GM04503 (cell line): ENCODE measurements at regions not wholly inside any gene's neighbourhood (a gene's known extent, or its start where the extent isn't known, plus 50 kb on each side); places are given as distances from the start of the nearest gene placed in this dataset.
"Not testable (repeated sequence)": the region's sequence is repeated elsewhere in the genome, so short reads cannot be mapped to it uniquely, and the experiment has no call there.

Experiments used
- DNase-seq: peaks from one replicate; pipeline ENCODE4 v3.0.0-alpha.2; 2012; ENCODE audit warnings: low read depth

GRCh38 chr18:22701795-22702194 lies 231.3 kb upstream of the RBBP8 start:
- no peak for DNase-seq

DNA sequence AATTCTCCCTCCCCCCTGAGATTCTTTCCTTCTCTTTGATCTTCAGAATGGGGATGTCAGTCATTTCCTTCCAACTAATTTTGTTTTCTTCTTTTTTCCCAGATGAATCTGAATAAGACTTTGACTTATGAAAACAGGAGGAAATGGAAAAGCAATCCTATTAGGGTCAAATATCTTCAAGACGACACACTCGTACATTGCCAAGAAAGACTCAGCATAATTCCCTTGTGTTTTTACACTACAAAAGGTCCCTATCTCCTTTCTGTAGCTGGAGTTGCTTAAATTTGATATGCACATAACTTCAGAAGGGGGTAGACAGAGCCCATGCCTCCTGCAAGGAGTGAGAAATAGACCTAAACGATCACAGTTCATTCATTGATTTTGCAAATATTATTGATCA lies 230.3 kb upstream of the RBBP8 start:
- DNase-seq, result no peak

GRCh38 chr18:22703883-22704585 lies 229.1 kb upstream of the RBBP8 start:
- DNase-seq, result no peak

DNA sequence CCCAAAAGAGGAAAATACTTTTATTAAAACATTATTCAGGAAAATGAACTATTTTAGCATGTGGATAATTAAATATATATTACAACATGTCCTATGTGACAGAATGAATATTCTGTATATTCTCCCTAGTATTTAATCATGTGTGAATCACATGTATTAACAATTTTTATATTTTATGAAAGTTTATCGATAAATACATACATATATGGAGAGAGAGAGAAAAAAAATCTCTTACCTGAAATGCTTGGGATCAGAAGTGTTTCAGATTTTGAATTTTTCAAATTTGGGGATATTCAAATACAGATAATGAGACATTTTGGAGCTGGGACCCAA lies 228.6 kb upstream of the RBBP8 start:
- DNase-seq, result no peak

DNA sequence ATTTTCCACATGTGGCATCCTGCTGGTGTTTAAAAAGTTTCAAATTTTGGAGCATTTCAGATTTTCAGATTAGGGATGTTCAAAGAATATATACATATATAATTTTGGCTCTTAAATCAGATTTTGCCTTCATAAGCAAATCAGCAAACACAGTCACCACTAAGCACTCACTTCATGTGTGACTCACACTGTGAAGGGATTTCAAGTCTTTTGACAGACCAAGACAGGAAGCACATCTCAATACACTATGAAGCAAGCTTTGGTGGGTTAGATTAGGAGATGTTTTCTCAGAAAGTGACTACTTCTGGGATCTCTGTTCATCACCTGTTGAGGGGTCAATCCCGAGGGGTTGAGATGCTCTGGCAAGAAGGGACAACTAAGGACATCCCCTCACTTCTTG lies 227.8 kb upstream of the RBBP8 start:
- DNase-seq, result no peak

GRCh38 chr18:22706025-22706424 lies 227.1 kb upstream of the RBBP8 start:
- DNase-seq, result not testable (repeated sequence)

DNA sequence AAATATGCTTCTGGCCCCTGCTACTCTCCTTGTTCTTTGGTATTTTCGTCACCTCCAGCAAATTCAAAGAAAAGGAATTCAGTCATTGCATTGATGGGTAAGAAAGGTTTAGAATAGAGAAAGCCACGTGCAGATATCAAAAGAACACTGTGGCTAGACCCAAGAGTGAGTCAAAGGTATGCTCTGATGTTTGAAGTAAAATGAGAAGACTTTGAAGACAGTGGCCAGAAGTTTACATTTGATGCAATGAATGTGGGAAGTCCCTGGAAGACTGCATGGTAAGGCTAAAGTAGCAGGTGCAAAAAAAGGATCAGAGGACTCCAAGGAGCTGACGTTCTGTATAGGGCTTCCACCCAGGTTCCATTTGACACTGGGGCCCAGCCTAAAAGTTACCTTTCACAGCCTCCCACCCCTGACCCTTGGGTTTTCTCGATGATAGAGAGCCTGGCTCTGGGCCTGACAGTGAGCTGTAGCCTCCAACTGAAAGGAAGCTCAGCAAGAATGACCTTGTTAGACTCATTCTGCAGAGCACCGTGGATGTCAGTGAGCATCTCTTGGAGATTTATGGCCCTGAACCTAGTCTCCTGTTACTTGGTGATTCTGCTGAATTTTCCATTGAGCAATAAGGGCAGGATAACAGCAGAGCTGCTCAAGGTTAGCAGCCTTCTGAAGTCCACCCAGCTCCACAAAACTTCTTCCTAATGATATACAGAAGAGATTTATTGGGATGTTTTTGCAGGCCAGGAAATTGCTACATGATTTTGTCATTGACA lies 223.7 kb upstream of the RBBP8 start:
- no peak for DNase-seq

DNA sequence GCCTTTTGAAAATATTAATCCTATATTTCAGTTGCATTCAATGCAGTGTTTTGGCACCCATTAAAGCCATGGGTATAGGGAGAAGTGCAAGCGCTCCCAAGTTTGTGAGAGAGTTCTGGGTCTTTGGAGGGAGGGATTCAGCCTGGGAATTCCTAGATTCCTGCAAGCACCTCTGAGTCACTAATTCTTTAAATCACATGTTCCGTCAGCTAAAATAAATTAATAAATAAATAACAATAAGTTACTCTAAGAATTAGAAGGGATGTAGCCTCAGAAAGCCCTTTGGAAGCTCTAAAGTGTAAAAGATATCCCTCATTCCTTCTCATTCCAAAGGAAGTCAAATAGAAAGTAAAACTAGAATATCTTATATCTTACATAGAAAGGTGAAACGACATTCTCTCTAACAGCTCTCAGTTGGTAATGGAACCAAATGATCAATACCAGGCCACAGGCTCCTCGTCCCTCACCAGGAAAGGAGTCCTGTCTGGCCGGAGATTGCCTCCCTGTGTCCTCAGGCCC lies 222.4 kb upstream of the RBBP8 start:
- DNase-seq, result no peak

DNA sequence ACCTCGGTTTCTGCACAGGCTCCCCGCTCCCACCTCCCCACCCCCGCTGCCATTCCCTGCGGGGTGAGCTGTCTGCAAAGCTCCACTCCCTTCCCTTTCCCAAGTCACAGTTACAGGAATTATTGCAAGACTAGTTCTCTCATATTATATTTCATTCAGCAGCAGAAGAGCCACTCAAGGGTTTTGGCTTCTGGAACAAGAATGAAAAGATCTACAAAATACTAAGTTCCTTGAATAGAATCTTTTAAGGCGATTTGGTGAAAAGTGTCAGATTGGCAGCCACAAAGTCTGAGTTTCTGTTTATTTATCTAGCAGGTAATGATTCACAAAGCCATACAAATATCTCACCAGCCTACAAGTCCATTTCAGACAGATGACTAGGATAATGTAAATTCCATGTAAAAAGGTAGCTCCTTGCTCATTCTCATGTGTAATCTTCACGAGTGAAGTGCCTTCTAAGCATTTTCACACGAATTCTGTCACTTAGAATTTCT lies 221.9 kb upstream of the RBBP8 start:
- no peak for DNase-seq

GRCh38 chr18:22713511-22713910 lies 219.6 kb upstream of the RBBP8 start:
- DNase-seq, result no peak

- DNase-seq, result not testable (repeated sequence)
Measured at GRCh38 chr18:22717536-22717935, 215.6 kb upstream of the RBBP8 start.

DNA sequence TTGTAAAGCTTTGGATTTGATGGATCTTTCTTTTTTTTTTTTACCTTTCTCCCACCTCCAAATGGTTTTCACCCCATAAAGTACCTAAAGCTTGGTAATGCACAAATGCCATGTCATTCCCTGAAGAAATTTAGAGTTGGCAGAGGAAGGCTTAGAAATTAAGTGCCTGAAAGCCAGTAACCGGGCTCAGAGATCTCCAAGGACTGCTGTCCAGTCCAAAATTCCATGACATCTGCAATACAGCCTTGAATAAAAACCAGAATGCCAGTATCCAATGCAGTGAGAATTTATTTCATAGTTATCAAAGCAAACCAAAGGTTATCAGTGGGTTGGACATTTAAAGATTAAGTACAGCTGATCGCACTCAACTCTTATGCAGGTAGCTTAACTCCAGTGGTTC lies 209.9 kb upstream of the RBBP8 start:
- no peak for DNase-seq

DNA sequence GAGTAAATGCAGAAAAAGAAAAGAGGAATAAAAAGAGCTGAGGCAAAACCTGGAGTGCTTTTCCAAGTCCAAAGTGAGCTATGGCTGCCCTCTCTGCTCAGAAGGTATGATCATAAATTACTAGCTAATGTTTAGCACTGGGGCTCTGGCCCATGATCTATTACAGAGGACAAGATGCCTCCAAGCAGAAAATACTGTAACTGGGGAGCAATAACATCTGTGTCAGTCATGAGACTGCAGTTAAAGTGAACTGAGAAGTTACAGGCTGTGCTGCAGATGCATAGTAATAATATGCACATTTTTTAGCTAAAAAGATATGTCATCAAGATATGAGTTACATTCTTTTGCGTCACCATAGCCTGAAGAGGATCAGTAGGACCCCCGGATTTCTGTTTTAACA lies 209.4 kb upstream of the RBBP8 start:
- no peak for DNase-seq

GRCh38 chr18:22726469-22726868 lies 206.7 kb upstream of the RBBP8 start:
- DNase-seq, result no peak

- no peak for DNase-seq
Measured at GRCh38 chr18:22728016-22728415, 205.1 kb upstream of the RBBP8 start.

- no peak for DNase-seq
Measured at GRCh38 chr18:22728481-22729105, 204.5 kb upstream of the RBBP8 start.

GRCh38 chr18:22731398-22731797 lies 201.7 kb upstream of the RBBP8 start:
- no peak for DNase-seq

- no peak for DNase-seq
Measured at GRCh38 chr18:22734105-22734661, 198.9 kb upstream of the RBBP8 start.

DNA sequence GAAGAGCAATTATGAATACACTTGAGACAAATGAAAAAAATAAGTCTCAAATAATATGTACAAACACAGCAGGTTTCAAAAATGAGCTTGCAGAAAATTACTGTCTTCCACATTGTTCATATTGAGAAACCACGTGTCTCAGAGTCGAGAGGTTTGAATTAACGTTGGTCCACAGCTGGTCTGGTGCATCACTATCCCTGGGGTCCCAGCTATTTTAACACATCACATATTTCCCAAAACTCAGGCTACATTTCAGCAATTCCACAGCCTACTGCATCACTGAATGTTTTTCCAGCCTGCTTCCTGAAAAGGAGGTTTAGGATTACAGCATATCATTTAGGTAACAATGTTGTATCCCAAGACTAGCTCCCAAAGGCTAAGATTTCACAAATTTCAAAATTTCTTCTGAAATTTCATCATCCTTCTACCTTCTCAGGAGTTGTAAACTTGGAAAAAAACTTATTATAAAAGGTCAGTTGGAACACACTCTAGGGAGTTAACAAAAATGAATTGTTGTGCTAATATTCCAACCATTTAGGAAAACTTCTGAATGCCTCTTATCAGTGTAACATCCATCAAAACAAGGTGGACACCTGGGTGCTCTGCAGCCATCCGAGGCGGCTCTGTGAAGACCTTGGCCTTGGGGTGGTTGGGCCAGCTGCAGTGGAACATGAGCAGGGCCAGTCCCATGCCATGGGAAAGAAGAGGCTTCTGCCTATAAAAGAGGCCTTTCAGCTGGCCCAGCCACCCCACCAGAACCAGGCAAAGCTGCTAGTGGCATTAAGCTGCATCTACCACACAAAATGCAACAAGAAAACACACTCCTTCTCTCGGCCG lies 198.1 kb upstream of the RBBP8 start:
- no peak for DNase-seq

- no peak for DNase-seq
Measured at GRCh38 chr18:22737054-22737453, 196.1 kb upstream of the RBBP8 start.

GRCh38 chr18:22739061-22739642 lies 194.0 kb upstream of the RBBP8 start:
- no peak for DNase-seq
